Gastrocnemius medialis (tissue), 4 donors: ENCODE measurements at regions not wholly inside any gene's neighbourhood (a gene's known extent, or its start where the extent isn't known, plus 50 kb on each side); places are given as distances from the start of the nearest gene placed in this dataset.

Source experiments
- ATAC-seq, 2 donors: fragments of 150-250 bp; one replicate each; pipeline ENCODE4 v1.9.1; 2016
- DNase-seq, 2 donors: peaks; one replicate each; pipeline ENCODE4 v3.0.0-alpha.2; 2019
- H3K27ac ChIP-seq, 4 donors: fragments of 200-600 bp; sonication (generic); 1 replicate in 1 of 4; 2 replicates in 3 of 4; pipeline ENCODE4 v1.5.1; 2016 to 2018; ENCODE audit warnings: mild to moderate bottlenecking in 2 of 4, moderate library complexity in 1 of 4
- H3K27me3 ChIP-seq, 3 donors: fragments of 200-600 bp; sonication (generic) in 2 of 3; 1 replicate in 1 of 3; 2 replicates in 2 of 3; pipeline versions ENCODE4 v1.5.1 to v1.6.0; 2016 to 2019; ENCODE audit warnings: mild to moderate bottlenecking in 1 of 3, moderate library complexity in 1 of 3
- H3K36me3 ChIP-seq, 2 donors: fragments of 200-600 bp; sonication (generic) in 1 of 2; one replicate each; pipeline ENCODE4 v1.5.1; 2017 to 2018
- H3K4me1 ChIP-seq, 2 donors: fragments of 200-600 bp; sonication (generic) in 1 of 2; one replicate each; pipeline ENCODE4 v1.5.1; 2016 to 2017; ENCODE audit warnings: mild to moderate bottlenecking in 2 of 2
- H3K4me3 ChIP-seq, 4 donors: fragments of 200-600 bp; sonication (generic) in 3 of 4; 1 replicate in 1 of 4; 2 replicates in 3 of 4; pipeline ENCODE4 v1.5.1; 2016 to 2019; ENCODE audit warnings: mild to moderate bottlenecking in 2 of 4
- H3K9me3 ChIP-seq, 3 donors: fragments of 200-600 bp; sonication (generic) in 2 of 3; 1 replicate in 1 of 3; 2 replicates in 2 of 3; pipeline ENCODE4 v1.5.1; 2016 to 2019
- POLR2A ChIP-seq, 2 donors: fragments of 450-650 bp; IDR thresholded peaks; one replicate each; pipeline ENCODE4 v1.6.1; 2017; ENCODE audit warnings: antibody characterized with exemption in 2 of 2, mild to moderate bottlenecking in 2 of 2, moderate library complexity in 2 of 2
- in situ Hi-C, 4 donors: fragments of 200-750 bp; cut with MboI; loops; one replicate each; pipeline versions ENCODE4 v1.15.0 to v1.8.0; 2017; ENCODE audit warnings: low sequenced_read_pairs in 4 of 4
- intact Hi-C: fragments of 100-400 bp; cut with DNase I; formaldehyde crosslinking; loops from one replicate; pipeline ENCODE4 v1.15.1; 2023; ENCODE audit warnings: low total_unique reads
- TF ChIP-seq, protein P1 (sequence below), 5 experiments: fragments of 450-650 bp in 3 of 5; fragments of 200-600 bp in 2 of 5; sonication (generic) in 2 of 5; IDR thresholded peaks in 4 of 5; conservative IDR thresholded peaks in 1 of 5; 1 replicate in 4 of 5; 2 replicates in 1 of 5; pipeline ENCODE4 v1.5.1; 2016 to 2019; ENCODE audit warnings: antibody characterized with exemption in 5 of 5, mild to moderate bottlenecking in 3 of 5, moderate library complexity in 3 of 5

- no peak for DNase-seq
- no peaks in the 10 kb centered on the region for H3K36me3 ChIP-seq
- H3K4me3 ChIP-seq = no peak overlapping the region
- no peaks in the 10 kb centered on the region for H3K27me3 ChIP-seq
- H3K4me1 ChIP-seq = no peaks in the 10 kb centered on the region
- in situ Hi-C loops = no loop called here
- intact Hi-C loops = no loop called here
- no peaks in the 10 kb centered on the region for H3K9me3 ChIP-seq
- ATAC-seq = no peak
- TF ChIP-seq, protein P1, sequence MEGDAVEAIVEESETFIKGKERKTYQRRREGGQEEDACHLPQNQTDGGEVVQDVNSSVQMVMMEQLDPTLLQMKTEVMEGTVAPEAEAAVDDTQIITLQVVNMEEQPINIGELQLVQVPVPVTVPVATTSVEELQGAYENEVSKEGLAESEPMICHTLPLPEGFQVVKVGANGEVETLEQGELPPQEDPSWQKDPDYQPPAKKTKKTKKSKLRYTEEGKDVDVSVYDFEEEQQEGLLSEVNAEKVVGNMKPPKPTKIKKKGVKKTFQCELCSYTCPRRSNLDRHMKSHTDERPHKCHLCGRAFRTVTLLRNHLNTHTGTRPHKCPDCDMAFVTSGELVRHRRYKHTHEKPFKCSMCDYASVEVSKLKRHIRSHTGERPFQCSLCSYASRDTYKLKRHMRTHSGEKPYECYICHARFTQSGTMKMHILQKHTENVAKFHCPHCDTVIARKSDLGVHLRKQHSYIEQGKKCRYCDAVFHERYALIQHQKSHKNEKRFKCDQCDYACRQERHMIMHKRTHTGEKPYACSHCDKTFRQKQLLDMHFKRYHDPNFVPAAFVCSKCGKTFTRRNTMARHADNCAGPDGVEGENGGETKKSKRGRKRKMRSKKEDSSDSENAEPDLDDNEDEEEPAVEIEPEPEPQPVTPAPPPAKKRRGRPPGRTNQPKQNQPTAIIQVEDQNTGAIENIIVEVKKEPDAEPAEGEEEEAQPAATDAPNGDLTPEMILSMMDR (IDR thresholded peaks at IDR 0.05 in 4 of 5, conservative IDR thresholded peaks at IDR 0.05 in 1 of 5) = no peak
- TF ChIP-seq POLR2A (IDR thresholded peaks at IDR 0.05) = no peak
- no peak overlapping the region for H3K27ac ChIP-seq
Measured at GRCh38 chr6:2546901-2547300, 203.8 kb downstream of the MYLK4 start.

- intact Hi-C loops = no loop called here
- TF ChIP-seq POLR2A (IDR thresholded peaks at IDR 0.05) = no peak
- TF ChIP-seq, protein P1 (IDR thresholded peaks at IDR 0.05 in 4 of 5, conservative IDR thresholded peaks at IDR 0.05 in 1 of 5) = no peak
- H3K4me1 ChIP-seq = no peaks in the 10 kb centered on the region
- H3K36me3 ChIP-seq = no peaks in the 10 kb centered on the region
- no peaks in the 10 kb centered on the region for H3K9me3 ChIP-seq
- H3K27me3 ChIP-seq = no peaks in the 10 kb centered on the region
- in situ Hi-C loops = no loop called here
- DNase-seq (no peak), ATAC-seq (no peak)
- no peak overlapping the region for H3K4me3 ChIP-seq
- no peak overlapping the region for H3K27ac ChIP-seq
Measured at GRCh38 chr6:2545383-2546038, 205.2 kb downstream of the MYLK4 start.

- intact Hi-C loops = no loop called here
Measured at GRCh38 chr6:2543321-2543720, 207.4 kb downstream of the MYLK4 start.

GRCh38 chr6:2542858-2543218, 207.9 kb downstream of the MYLK4 start:
- Histone ChIP-seq H3K27me3 (no peaks in the 10 kb centered on the region), H3K4me3 (no peak overlapping the region), H3K36me3 (no peaks in the 10 kb centered on the region), H3K4me1 (no peaks in the 10 kb centered on the region), H3K27ac (no peak overlapping the region), H3K9me3 (no peaks in the 10 kb centered on the region)
- no peak for ATAC-seq
- in situ Hi-C loops (no loop called here), intact Hi-C loops (no loop called here)
- DNase-seq = no peak
- TF ChIP-seq, protein P1 (IDR thresholded peaks at IDR 0.05 in 4 of 5, conservative IDR thresholded peaks at IDR 0.05 in 1 of 5) = no peak
- TF ChIP-seq POLR2A (IDR thresholded peaks at IDR 0.05) = no peak

More at GRCh38 chr6:2543321-2543720, 207.4 kb downstream of the MYLK4 start:
- DNase-seq = no peak
- H3K4me3 ChIP-seq = no peak overlapping the region
- H3K4me1 ChIP-seq = no peaks in the 10 kb centered on the region
- no peaks in the 10 kb centered on the region for H3K36me3 ChIP-seq
- ATAC-seq = no peak
- no peaks in the 10 kb centered on the region for H3K9me3 ChIP-seq
- H3K27ac ChIP-seq = no peak overlapping the region
- TF ChIP-seq, protein P1 (IDR thresholded peaks at IDR 0.05 in 4 of 5, conservative IDR thresholded peaks at IDR 0.05 in 1 of 5) = no peak
- TF ChIP-seq POLR2A (IDR thresholded peaks at IDR 0.05) = no peak
- H3K27me3 ChIP-seq = no peaks in the 10 kb centered on the region
- in situ Hi-C loops = no loop called here
